ENCODE measurements at regions not wholly inside any gene's neighbourhood (a gene's known extent, or its start where the extent isn't known, plus 50 kb on each side); places are given as distances from the start of the nearest gene placed in this dataset.

GRCh38 chr12:125766091-125766490 lies 700.9 kb downstream of the AACS start:
- WGBS (ENCODE audit: insufficient coverage, low coverage, low lambda C conversion rate, missing lambda C conversion rate), result 38% methylated on average over 5 of the region's 5 CpGs
- Histone ChIP-seq H3K4me1 (no peaks in the 10 kb centered on the region), H3K27ac (no peak overlapping the region), H3K27me3 (no peaks in the 10 kb centered on the region), H3K36me3 (no peaks in the 10 kb centered on the region), H3K4me3 (no peak overlapping the region), H3K9me3 (no peaks in the 10 kb centered on the region)
- intact Hi-C loops (cut with DNase I), result no loop called here
- no peak for DNase-seq
- TF ChIP-seq POLR2A (IDR thresholded peaks at IDR 0.05), result no peak
- TF ChIP-seq CTCF (IDR thresholded peaks at IDR 0.05), result no peak
- ATAC-seq, result no peak

GRCh38 chr12:125772403-125772802 lies 707.2 kb downstream of the AACS start:
- Histone ChIP-seq H3K9me3 (no peaks in the 10 kb centered on the region), H3K27me3 (no peaks in the 10 kb centered on the region)

GRCh38 chr12:125773033-125773640 lies 707.9 kb downstream of the AACS start:
- 34% methylated on average over 12 of the region's 14 CpGs for WGBS (ENCODE audit: insufficient coverage, low coverage, low lambda C conversion rate, missing lambda C conversion rate)
- no peaks in the 10 kb centered on the region for H3K4me1 ChIP-seq
- no peak overlapping the region for H3K4me3 ChIP-seq
- ATAC-seq (peak; percentile 56 to 74 (median 66)), DNase-seq (peak in 1 of 3 donors; percentile 22)
- H3K36me3 ChIP-seq, result no peaks in the 10 kb centered on the region
- no peaks in the 10 kb centered on the region for H3K9me3 ChIP-seq
- H3K27ac ChIP-seq, result no peak overlapping the region
- TF ChIP-seq POLR2A (IDR thresholded peaks at IDR 0.05) (no peak), CTCF (IDR thresholded peaks at IDR 0.05) (peak; percentile 13 to 44 (median 32))
- intact Hi-C loops (cut with DNase I), result no loop called here
- no peaks in the 10 kb centered on the region for H3K27me3 ChIP-seq

More at GRCh38 chr12:125772403-125772802, 707.2 kb downstream of the AACS start:
- H3K4me3 ChIP-seq, result no peak overlapping the region
- no peak for ATAC-seq
- no CpG with 5 or more reads among the region's 2 CpGs for WGBS (ENCODE audit: insufficient coverage, low coverage, low lambda C conversion rate, missing lambda C conversion rate)
- no peaks in the 10 kb centered on the region for H3K36me3 ChIP-seq
- TF ChIP-seq POLR2A (IDR thresholded peaks at IDR 0.05) (no peak), CTCF (IDR thresholded peaks at IDR 0.05) (no peak)
- DNase-seq, result no peak
- intact Hi-C loops (cut with DNase I), result no loop called here
- no peak overlapping the region for H3K27ac ChIP-seq
- H3K4me1 ChIP-seq, result no peaks in the 10 kb centered on the region

GRCh38 chr12:125775507-125775906 lies 710.3 kb downstream of the AACS start:
- intact Hi-C loops (cut with DNase I), result no loop called here
- no peaks in the 10 kb centered on the region for H3K4me1 ChIP-seq
- no peaks in the 10 kb centered on the region for H3K27me3 ChIP-seq
- WGBS (ENCODE audit: insufficient coverage, low coverage, low lambda C conversion rate, missing lambda C conversion rate), result 81% methylated on average over 3 of the region's 3 CpGs
- H3K27ac ChIP-seq, result no peak overlapping the region
- DNase-seq (no peak), ATAC-seq (no peak)
- TF ChIP-seq POLR2A (IDR thresholded peaks at IDR 0.05) (no peak), CTCF (IDR thresholded peaks at IDR 0.05) (no peak)
- no peaks in the 10 kb centered on the region for H3K9me3 ChIP-seq
- no peaks in the 10 kb centered on the region for H3K36me3 ChIP-seq
- H3K4me3 ChIP-seq, result no peak overlapping the region

GRCh38 chr12:125776212-125776611 lies 711.0 kb downstream of the AACS start:
- 52% methylated on average over 3 of the region's 3 CpGs for WGBS (ENCODE audit: insufficient coverage, low coverage, low lambda C conversion rate, missing lambda C conversion rate)
- no peak for ATAC-seq
- Histone ChIP-seq H3K27ac (no peak overlapping the region), H3K9me3 (no peaks in the 10 kb centered on the region), H3K4me1 (no peaks in the 10 kb centered on the region), H3K36me3 (no peaks in the 10 kb centered on the region), H3K4me3 (no peak overlapping the region), H3K27me3 (no peaks in the 10 kb centered on the region)
- intact Hi-C loops (cut with DNase I), result no loop called here
- TF ChIP-seq POLR2A (IDR thresholded peaks at IDR 0.05), result no peak
- no peak for TF ChIP-seq CTCF (IDR thresholded peaks at IDR 0.05)
- DNase-seq, result no peak
